ENCODE measurements at regions not wholly inside any gene's neighbourhood (a gene's known extent, or its start where the extent isn't known, plus 50 kb on each side); places are given as distances from the start of the nearest gene placed in this dataset.
A peak's percentile ranks its signal among the peaks of the same experiment; 100 is the strongest.

GRCh38 chr11:82046778-82047177 lies 686.9 kb downstream of the FAM181B start:
- no peak overlapping the region for H3K18ac ChIP-seq (ENCODE audit: low read depth, low read length)
- no peak overlapping the region for H3K56ac ChIP-seq (ENCODE audit: extremely low read depth, insufficient read depth, low read length)
- intact Hi-C loops (cut with micrococcal nuclease) (no loop called here), in situ Hi-C loops (cut with MboI; ENCODE audit: low sequenced_read_pairs) (no loop called here), dilution Hi-C loops (cut with HindIII; ENCODE audit: low sequenced_read_pairs, unreplicated experiment) (no loop called here)
- ChIA-PET POLR2A (ENCODE audit: unreplicated experiment) (no interaction called here), CTCF (no interaction called here)
- TF ChIP-seq MAFK (IDR thresholded peaks at IDR 0.05; ENCODE audit: low read depth, low read length) (no peak), SMC3 (IDR thresholded peaks at IDR 0.05; ENCODE audit: low read depth, low read length) (no peak), CEBPB (IDR thresholded peaks at IDR 0.05; ENCODE audit: low read depth, low read length) (peak; percentile 71), BHLHE40 (IDR thresholded peaks at IDR 0.05; ENCODE audit: low read depth, low read length) (no peak), NFE2L2 (IDR thresholded peaks at IDR 0.05; ENCODE audit: low read depth, low read length) (no peak), ELK1 (IDR thresholded peaks at IDR 0.05; ENCODE audit: borderline replicate concordance, low read depth, low read length) (no peak), RAD21 (IDR thresholded peaks at IDR 0.05; ENCODE audit: low read length) (no peak), RFX5 (IDR thresholded peaks at IDR 0.05; ENCODE audit: low read depth, low read length) (no peak)
- TF ChIP-seq, protein P1, sequence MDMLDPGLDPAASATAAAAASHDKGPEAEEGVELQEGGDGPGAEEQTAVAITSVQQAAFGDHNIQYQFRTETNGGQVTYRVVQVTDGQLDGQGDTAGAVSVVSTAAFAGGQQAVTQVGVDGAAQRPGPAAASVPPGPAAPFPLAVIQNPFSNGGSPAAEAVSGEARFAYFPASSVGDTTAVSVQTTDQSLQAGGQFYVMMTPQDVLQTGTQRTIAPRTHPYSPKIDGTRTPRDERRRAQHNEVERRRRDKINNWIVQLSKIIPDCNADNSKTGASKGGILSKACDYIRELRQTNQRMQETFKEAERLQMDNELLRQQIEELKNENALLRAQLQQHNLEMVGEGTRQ (IDR thresholded peaks at IDR 0.05; ENCODE audit: low read depth, low read length), result no peak
- H3K4me3 ChIP-seq (ENCODE audit: insufficient read depth, low read depth, low read length), result no peak overlapping the region
- no peak overlapping the region for H3K4ac ChIP-seq (ENCODE audit: low read depth, low read length)
- H2BK5ac ChIP-seq (ENCODE audit: low read depth, low read length, poor library complexity, severe bottlenecking), result no peak overlapping the region
- H2AK5ac ChIP-seq (ENCODE audit: low read depth, low read length), result no peak overlapping the region
- peaks cover 5% of the 10 kb centered on the region; the same call in 1 of the 2 replicates for H3K9me3 ChIP-seq (ENCODE audit: control insufficient read depth, insufficient read depth, low read length)
- no peak overlapping the region for H4K91ac ChIP-seq (ENCODE audit: insufficient read depth, low read depth, low read length)
- no peaks in the 10 kb centered on the region for H3K36me3 ChIP-seq (ENCODE audit: control insufficient read depth, insufficient read depth, low read length)
- H4K8ac ChIP-seq (ENCODE audit: low read depth in 2 of 2, low read length in 2 of 2), result no peak overlapping the region
- H3K9me1 ChIP-seq (ENCODE audit: insufficient read depth, low read length), result no peaks in the 10 kb centered on the region
- H2AFZ ChIP-seq (replicated peaks; ENCODE audit: low read length, poor library complexity), result no peak overlapping the region
- no peak overlapping the region for H2BK15ac ChIP-seq (ENCODE audit: low read depth, low read length)
- no peak overlapping the region for H3K9ac ChIP-seq (ENCODE audit: low read depth, low read length)
- H3K4me2 ChIP-seq (ENCODE audit: low read depth, low read length), result no peak overlapping the region
- H2BK120ac ChIP-seq (ENCODE audit: low read depth, low read length), result no peak overlapping the region
- BruUV-seq (replicated peaks), result no TSS peak
- H3K27ac ChIP-seq (ENCODE audit: insufficient read depth, low read length), result no peak overlapping the region
- DNase-seq (peak; percentile 3), ATAC-seq (ENCODE audit: low read depth) (no peak)
- no peaks in the 10 kb centered on the region for H3K79me1 ChIP-seq (ENCODE audit: low read depth in 1 of 2, low read length in 2 of 2)
- no peak overlapping the region for H3K14ac ChIP-seq (replicated peaks; ENCODE audit: low read depth, low read length)
- H2BK20ac ChIP-seq (ENCODE audit: low read depth, low read length), result no peak overlapping the region
- no peaks in the 10 kb centered on the region for H3K27me3 ChIP-seq (ENCODE audit: control insufficient read depth, insufficient read depth, low read length)
- H3K23ac ChIP-seq (ENCODE audit: low read depth, low read length), result no peak overlapping the region
- H2AK9ac ChIP-seq (replicated peaks; ENCODE audit: low read depth, low read length, poor library complexity), result no peak overlapping the region
- no peaks in the 10 kb centered on the region for H3K4me1 ChIP-seq (ENCODE audit: control insufficient read depth, insufficient read depth, low read length)
- WGBS, 2 experiments (ENCODE audit: extremely low coverage in 2 of 2, insufficient read length in 1 of 2), result no CpG with 5 or more reads among the region's 1 CpG
- no peak overlapping the region for H4K5ac ChIP-seq (ENCODE audit: low read depth, low read length)
- no peaks in the 10 kb centered on the region for H4K20me1 ChIP-seq (ENCODE audit: insufficient read depth, low read length)
